ENCODE measurements at regions not wholly inside any gene's neighbourhood (a gene's known extent, or its start where the extent isn't known, plus 50 kb on each side); places are given as distances from the start of the nearest gene placed in this dataset.

GRCh38 chr2:51145761-51146160 lies 113.8 kb upstream of the NRXN1 start:
- DNase-seq, result no peak

GRCh38 chr2:51120754-51121280 lies 88.9 kb upstream of the NRXN1 start:
- no peak for DNase-seq

GRCh38 chr2:51111532-51111931 lies 79.6 kb upstream of the NRXN1 start:
- no peak for DNase-seq

GRCh38 chr2:51108794-51109193 lies 76.9 kb upstream of the NRXN1 start:
- no peak for DNase-seq

- peak in 1 of 2 experiments; percentile 49 for DNase-seq
These were observed 75.9 kb upstream of the NRXN1 start for GRCh38 chr2:51107841-51108240.

GRCh38 chr2:51105811-51106210 lies 73.9 kb upstream of the NRXN1 start:
- no peak for DNase-seq

GRCh38 chr2:51103205-51103604 lies 71.3 kb upstream of the NRXN1 start:
- no peak for DNase-seq

GRCh38 chr2:51093016-51093415 lies 61.1 kb upstream of the NRXN1 start:
- DNase-seq, result no peak

GRCh38 chr2:51085420-51086068 lies 53.6 kb upstream of the NRXN1 start:
- DNase-seq, result no peak

GRCh38 chr2:51084750-51085149 lies 52.8 kb upstream of the NRXN1 start:
- no peak for DNase-seq

All from NCI-H524 (cell line).